Gastroesophageal sphincter (tissue), 3 donors: ENCODE measurements at regions not wholly inside any gene's neighbourhood (a gene's known extent, or its start where the extent isn't known, plus 50 kb on each side); places are given as distances from the start of the nearest gene placed in this dataset.

ENCODE experiments used
- EP300 ChIP-seq: sonication (generic); formaldehyde crosslinking; IDR thresholded peaks from one replicate; pipeline ENCODE4 v1.6.1; 2017; ENCODE audit warnings: antibody characterized with exemption, mild to moderate bottlenecking
- POLR2A ChIP-seq, 2 donors: fragments of 450-650 bp; IDR thresholded peaks; one replicate each; pipeline ENCODE4 v1.6.1; 2017; ENCODE audit warnings: antibody characterized with exemption in 2 of 2, mild to moderate bottlenecking in 2 of 2, moderate library complexity in 1 of 2
- TF ChIP-seq, protein P1 (sequence below), 4 experiments: fragments of 200-600 bp in 2 of 4; fragments of 450-650 bp in 2 of 4; sonication (generic) in 1 of 4; IDR thresholded peaks; one replicate each; pipeline ENCODE4 v1.5.1; 2017 to 2019; ENCODE audit warnings: antibody characterized with exemption in 4 of 4, mild to moderate bottlenecking in 2 of 4, moderate library complexity in 2 of 4

DNA sequence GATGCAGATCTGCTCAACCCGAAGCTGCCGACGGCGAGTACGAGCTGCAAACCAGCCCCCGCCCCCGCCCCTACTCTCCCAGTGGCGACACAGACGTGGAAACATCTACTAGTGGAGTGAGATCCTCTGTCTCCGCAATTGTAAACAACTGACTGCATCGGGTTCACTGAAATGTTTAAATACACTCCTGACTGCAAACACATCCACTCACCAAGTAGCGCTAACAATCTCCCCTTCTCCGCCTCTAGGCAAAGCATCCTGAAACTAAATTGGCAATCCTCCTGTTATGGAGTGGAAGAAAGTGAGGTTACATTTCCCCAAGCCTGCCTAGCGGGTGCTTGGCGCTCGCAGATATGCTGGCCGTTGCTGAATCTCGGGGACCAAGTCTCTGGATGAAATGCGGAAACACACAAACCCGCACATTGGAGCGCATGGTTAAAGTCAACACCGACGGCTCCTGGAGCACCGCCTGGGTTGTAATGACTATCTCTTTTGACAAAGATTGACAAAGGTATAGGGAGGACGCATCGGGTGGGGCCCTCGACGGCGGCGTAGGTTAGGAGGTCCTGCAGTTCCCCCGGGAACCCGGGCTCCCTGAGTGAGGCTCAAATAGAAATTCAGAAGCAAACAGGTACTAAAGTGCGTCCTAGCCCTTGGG is 117.0 kb upstream of the TEX13C start:
- TF ChIP-seq, protein P1, sequence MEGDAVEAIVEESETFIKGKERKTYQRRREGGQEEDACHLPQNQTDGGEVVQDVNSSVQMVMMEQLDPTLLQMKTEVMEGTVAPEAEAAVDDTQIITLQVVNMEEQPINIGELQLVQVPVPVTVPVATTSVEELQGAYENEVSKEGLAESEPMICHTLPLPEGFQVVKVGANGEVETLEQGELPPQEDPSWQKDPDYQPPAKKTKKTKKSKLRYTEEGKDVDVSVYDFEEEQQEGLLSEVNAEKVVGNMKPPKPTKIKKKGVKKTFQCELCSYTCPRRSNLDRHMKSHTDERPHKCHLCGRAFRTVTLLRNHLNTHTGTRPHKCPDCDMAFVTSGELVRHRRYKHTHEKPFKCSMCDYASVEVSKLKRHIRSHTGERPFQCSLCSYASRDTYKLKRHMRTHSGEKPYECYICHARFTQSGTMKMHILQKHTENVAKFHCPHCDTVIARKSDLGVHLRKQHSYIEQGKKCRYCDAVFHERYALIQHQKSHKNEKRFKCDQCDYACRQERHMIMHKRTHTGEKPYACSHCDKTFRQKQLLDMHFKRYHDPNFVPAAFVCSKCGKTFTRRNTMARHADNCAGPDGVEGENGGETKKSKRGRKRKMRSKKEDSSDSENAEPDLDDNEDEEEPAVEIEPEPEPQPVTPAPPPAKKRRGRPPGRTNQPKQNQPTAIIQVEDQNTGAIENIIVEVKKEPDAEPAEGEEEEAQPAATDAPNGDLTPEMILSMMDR (IDR thresholded peaks at IDR 0.05): no peak
- TF ChIP-seq POLR2A (IDR thresholded peaks at IDR 0.05): no peak
- no peak for TF ChIP-seq EP300
